Endothelial cell of umbilical vein (primary cell): ENCODE measurements at regions not wholly inside any gene's neighbourhood (a gene's known extent, or its start where the extent isn't known, plus 50 kb on each side); places are given as distances from the start of the nearest gene placed in this dataset.

Experiments
- BruUV-seq: library from RNA; stranded (reverse); fragments of 400-500 nt; replicated peaks from 2 replicates; lab custom pipeline; 2021; lab: Mats Ljungman, UMichigan
- CTCF ChIA-PET: fragments of 300-600, 350-600 bp; sonication (Branson Sonifier 250); formaldehyde crosslinking; loops from one replicate; lab custom pipeline; 2021; ENCODE audit warnings: antibody characterized with exemption, inconsistent platforms; lab: Charles Lee
- POLR2A ChIA-PET: fragments of 300-600, 350-600 bp; sonication (Branson Sonifier 250); formaldehyde crosslinking; loops from one replicate; lab custom pipeline; 2021; ENCODE audit warnings: antibody characterized with exemption, inconsistent platforms; lab: Charles Lee
- DNase-seq: peaks from one replicate; pipeline ENCODE4 v3.0.0-alpha.2; 2011; ENCODE audit warnings: low read depth, low spot score
- FAIRE-seq: peaks from 2 replicates; lab custom pipeline; 2011; peaks lifted over from hg19 to GRCh38; lab: Jason Lieb, UNC
- H2AFZ ChIP-seq: 2 replicates; pipeline ENCODE4 v1.6.0; 2012; ENCODE audit warnings: low read depth, low read length, control low read depth, inconsistent platforms
- H3K27ac ChIP-seq: 2 replicates; pipeline ENCODE4 v1.5.1; 2011; ENCODE audit warnings: low read depth, mild to moderate bottlenecking, control low read depth, low read length, moderate library complexity; ENCODE audit not compliant: insufficient read depth
- H3K27me3 ChIP-seq, 2 experiments: 2 replicates each; pipeline versions ENCODE4 v1.6.0 to v1.6.1; 2011; ENCODE audit warnings: low read length in 2 of 2, mixed read lengths in 1 of 2; ENCODE audit not compliant: control insufficient read depth in 2 of 2, insufficient read depth in 2 of 2
- H3K36me3 ChIP-seq, 2 experiments: 2 replicates in 1 of 2; 3 replicates in 1 of 2; pipeline ENCODE4 v1.5.1; 2011; ENCODE audit warnings: low read length in 2 of 2, mild to moderate bottlenecking in 1 of 2, moderate library complexity in 1 of 2; ENCODE audit not compliant: control insufficient read depth in 2 of 2, insufficient read depth in 2 of 2; ENCODE audit errors: extremely low read depth in 1 of 2
- H3K4me1 ChIP-seq: 3 replicates; pipeline ENCODE4 v1.5.1; 2011; ENCODE audit warnings: mild to moderate bottlenecking, low read length; ENCODE audit not compliant: control insufficient read depth, insufficient read depth; ENCODE audit errors: extremely low read depth
- H3K4me2 ChIP-seq: 2 replicates; pipeline ENCODE4 v1.6.1; 2011; ENCODE audit warnings: low read length, control low read depth, mixed read lengths; ENCODE audit not compliant: insufficient read depth
- H3K4me3 ChIP-seq, 3 experiments: fragments of 200-600 bp in 1 of 3; sonication (generic), shearing (Covaris generic) in 1 of 3; replicated peaks in 1 of 3; 2 replicates each; pipeline ENCODE4 v1.5.1; 2011 to 2016; ENCODE audit warnings: control low read depth in 3 of 3, low read length in 3 of 3, mild to moderate bottlenecking in 2 of 3, inconsistent platforms in 1 of 3, low read depth in 1 of 3, moderate library complexity in 1 of 3; ENCODE audit not compliant: insufficient read depth in 1 of 3
- H3K79me2 ChIP-seq: 2 replicates; pipeline ENCODE4 v1.6.0; 2012; ENCODE audit warnings: low read length, inconsistent platforms; ENCODE audit not compliant: control insufficient read depth, insufficient read depth
- H3K9ac ChIP-seq: replicated peaks from 2 replicates; pipeline ENCODE3; 2011; ENCODE audit warnings: low read length, control low read depth; ENCODE audit not compliant: insufficient read depth; ENCODE audit errors: extremely low read depth
- H3K9me1 ChIP-seq: replicated peaks from 3 replicates; pipeline ENCODE4 v1.6.0; 2011; ENCODE audit warnings: mild to moderate bottlenecking, low read length; ENCODE audit not compliant: control insufficient read depth, insufficient read depth; ENCODE audit errors: extremely low read depth
- H3K9me3 ChIP-seq: replicated peaks from 2 replicates; pipeline ENCODE4 v1.5.1; 2012; ENCODE audit warnings: low read length, inconsistent platforms; ENCODE audit not compliant: control insufficient read depth, insufficient read depth
- H4K20me1 ChIP-seq: replicated peaks from 2 replicates; pipeline ENCODE3; 2011; ENCODE audit warnings: mild to moderate bottlenecking, low read length; ENCODE audit not compliant: control insufficient read depth, insufficient read depth; ENCODE audit errors: extremely low read depth
- EZH2 ChIP-seq: IDR thresholded peaks from 2 replicates; pipeline ENCODE4 v1.6.1; 2012; ENCODE audit warnings: borderline replicate concordance, low read depth, mild to moderate bottlenecking, moderate library complexity, low read length, inconsistent platforms; ENCODE audit not compliant: severe bottlenecking
- FOS ChIP-seq: IDR thresholded peaks from 2 replicates; pipeline ENCODE4 v1.6.1; 2011; ENCODE audit warnings: mild to moderate bottlenecking, low read length, moderate library complexity, borderline replicate concordance; ENCODE audit not compliant: insufficient read depth
- GATA2 ChIP-seq: IDR thresholded peaks from 2 replicates; pipeline ENCODE4 v1.7.0; 2011; ENCODE audit warnings: low read depth, mild to moderate bottlenecking, moderate library complexity, mixed read lengths, low read length; ENCODE audit not compliant: insufficient read length, insufficient read depth
- JUN ChIP-seq: IDR thresholded peaks from 2 replicates; pipeline ENCODE4 v1.6.1; 2011; ENCODE audit warnings: borderline replicate concordance, low read depth; ENCODE audit not compliant: insufficient read length, insufficient read depth
- MYC ChIP-seq: IDR thresholded peaks from one replicate; pipeline ENCODE4 v1.6.1; 2011; ENCODE audit warnings: mild to moderate bottlenecking, low read depth, low read length
- POLR2A ChIP-seq: IDR thresholded peaks from 2 replicates; pipeline ENCODE4 v1.6.1; 2012; ENCODE audit warnings: low read depth, mild to moderate bottlenecking, control low read depth, low read length
- POLR2AphosphoS5 ChIP-seq: IDR thresholded peaks from 2 replicates; pipeline ENCODE4 v1.6.1; 2012; ENCODE audit warnings: low read depth, mild to moderate bottlenecking, control low read depth, low read length, moderate library complexity; ENCODE audit not compliant: insufficient read depth
- dilution Hi-C: fragments of 300-500 bp; cut with MboI; formaldehyde crosslinking; loops from one replicate; pipeline ENCODE4 v1.15.0; 2019; ENCODE audit warnings: low sequenced_read_pairs; ENCODE audit not compliant: extremely low pct_ligation_motif_present
- intact Hi-C: fragments of 100-400 bp; cut with micrococcal nuclease; formaldehyde crosslinking; loops from one replicate; pipeline ENCODE4 v1.10.0; 2022
- TF ChIP-seq, protein P1 (sequence below): IDR thresholded peaks from 2 replicates; pipeline ENCODE4 v1.6.1; 2011; ENCODE audit not compliant: insufficient read depth, insufficient read length
- TF ChIP-seq, protein P2 (sequence below), 2 donors: IDR thresholded peaks; 1 replicate in 1 of 2; 2 replicates in 1 of 2; pipeline ENCODE4 v1.5.1; 2011; ENCODE audit warnings: low read length in 2 of 2, mild to moderate bottlenecking in 2 of 2, moderate library complexity in 2 of 2, control low read depth in 1 of 2, inconsistent platforms in 1 of 2, low read depth in 1 of 2; ENCODE audit not compliant: insufficient read depth in 1 of 2; ENCODE audit errors: extremely low read depth in 1 of 2

- H3K27me3 ChIP-seq: no peaks in the 10 kb centered on the region
- no peaks in the 10 kb centered on the region for H3K9me1 ChIP-seq
- H3K27ac ChIP-seq: no peak overlapping the region
- no peak overlapping the region for H3K4me2 ChIP-seq
- CTCF ChIA-PET: no interaction called here
- DNase-seq (no peak), FAIRE-seq (no peak)
- no peak overlapping the region for H2AFZ ChIP-seq
- H3K79me2 ChIP-seq: no peaks in the 10 kb centered on the region
- dilution Hi-C loops: no loop called here
- no peaks in the 10 kb centered on the region for H3K4me1 ChIP-seq
- H3K36me3 ChIP-seq: no peaks in the 10 kb centered on the region
- TF ChIP-seq FOS (no peak), MYC (no peak), POLR2A (no peak), JUN (no peak), GATA2 (no peak), POLR2AphosphoS5 (no peak), EZH2 (no peak)
- TF ChIP-seq, protein P1, sequence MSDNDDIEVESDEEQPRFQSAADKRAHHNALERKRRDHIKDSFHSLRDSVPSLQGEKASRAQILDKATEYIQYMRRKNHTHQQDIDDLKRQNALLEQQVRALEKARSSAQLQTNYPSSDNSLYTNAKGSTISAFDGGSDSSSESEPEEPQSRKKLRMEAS: no peak
- TF ChIP-seq, protein P2, sequence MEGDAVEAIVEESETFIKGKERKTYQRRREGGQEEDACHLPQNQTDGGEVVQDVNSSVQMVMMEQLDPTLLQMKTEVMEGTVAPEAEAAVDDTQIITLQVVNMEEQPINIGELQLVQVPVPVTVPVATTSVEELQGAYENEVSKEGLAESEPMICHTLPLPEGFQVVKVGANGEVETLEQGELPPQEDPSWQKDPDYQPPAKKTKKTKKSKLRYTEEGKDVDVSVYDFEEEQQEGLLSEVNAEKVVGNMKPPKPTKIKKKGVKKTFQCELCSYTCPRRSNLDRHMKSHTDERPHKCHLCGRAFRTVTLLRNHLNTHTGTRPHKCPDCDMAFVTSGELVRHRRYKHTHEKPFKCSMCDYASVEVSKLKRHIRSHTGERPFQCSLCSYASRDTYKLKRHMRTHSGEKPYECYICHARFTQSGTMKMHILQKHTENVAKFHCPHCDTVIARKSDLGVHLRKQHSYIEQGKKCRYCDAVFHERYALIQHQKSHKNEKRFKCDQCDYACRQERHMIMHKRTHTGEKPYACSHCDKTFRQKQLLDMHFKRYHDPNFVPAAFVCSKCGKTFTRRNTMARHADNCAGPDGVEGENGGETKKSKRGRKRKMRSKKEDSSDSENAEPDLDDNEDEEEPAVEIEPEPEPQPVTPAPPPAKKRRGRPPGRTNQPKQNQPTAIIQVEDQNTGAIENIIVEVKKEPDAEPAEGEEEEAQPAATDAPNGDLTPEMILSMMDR (IDR thresholded peaks at IDR 0.05; ENCODE audit: extremely low read depth in 1 of 2, insufficient read depth in 1 of 2, low read depth in 1 of 2, low read length in 2 of 2): no peak
- no peak overlapping the region for H3K9ac ChIP-seq
- H3K9me3 ChIP-seq: no peaks in the 10 kb centered on the region
- no TSS peak for BruUV-seq
- H4K20me1 ChIP-seq: no peaks in the 10 kb centered on the region
- H3K4me3 ChIP-seq: no peak overlapping the region
- intact Hi-C loops: no loop called here
- POLR2A ChIA-PET: no interaction called here
Observed at GRCh38 chr3:18122264-18122663, 302.9 kb downstream of the SATB1 start.
